ENCODE measurements at regions not wholly inside any gene's neighbourhood (a gene's known extent, or its start where the extent isn't known, plus 50 kb on each side); places are given as distances from the start of the nearest gene placed in this dataset.

DNA sequence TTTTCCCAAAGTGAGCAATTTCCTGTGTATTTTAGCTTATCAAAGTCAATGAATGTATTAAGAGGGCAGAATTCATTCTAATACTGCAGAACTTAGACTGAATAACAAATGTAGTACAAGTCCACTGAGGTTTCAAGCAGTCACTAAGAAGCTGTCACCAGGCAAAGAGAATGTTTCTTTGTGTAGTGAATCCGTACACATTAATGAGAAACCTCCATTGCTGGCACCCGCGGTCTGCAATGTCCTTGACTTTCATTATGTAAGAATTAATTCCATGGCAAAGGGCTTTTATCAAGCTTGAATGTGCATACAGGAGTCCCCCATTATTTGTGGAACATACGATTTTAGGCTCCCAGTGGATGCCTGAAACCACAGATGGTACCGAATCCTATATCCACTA, 719.5 kb upstream of the TMPRSS15 start:
- TF ChIP-seq EGR1 (IDR thresholded peaks at IDR 0.05) (no peak), YY1 (IDR thresholded peaks at IDR 0.05; ENCODE audit: low read depth) (no peak), TAF1 (IDR thresholded peaks at IDR 0.05; ENCODE audit: low read depth) (no peak), FOXM1 (IDR thresholded peaks at IDR 0.05; ENCODE audit: borderline replicate concordance, low read depth) (no peak), RAD21 (IDR thresholded peaks at IDR 0.05; ENCODE audit: low read depth) (no peak), ZBTB7A (IDR thresholded peaks at IDR 0.05; ENCODE audit: low read depth) (no peak), EP300 (IDR thresholded peaks at IDR 0.05; ENCODE audit: borderline replicate concordance) (no peak), CEBPB (IDR thresholded peaks at IDR 0.05) (no peak), TCF12 (IDR thresholded peaks at IDR 0.05; ENCODE audit: low read depth) (no peak), NFIC (IDR thresholded peaks at IDR 0.05) (no peak)
- TF ChIP-seq, protein P1, sequence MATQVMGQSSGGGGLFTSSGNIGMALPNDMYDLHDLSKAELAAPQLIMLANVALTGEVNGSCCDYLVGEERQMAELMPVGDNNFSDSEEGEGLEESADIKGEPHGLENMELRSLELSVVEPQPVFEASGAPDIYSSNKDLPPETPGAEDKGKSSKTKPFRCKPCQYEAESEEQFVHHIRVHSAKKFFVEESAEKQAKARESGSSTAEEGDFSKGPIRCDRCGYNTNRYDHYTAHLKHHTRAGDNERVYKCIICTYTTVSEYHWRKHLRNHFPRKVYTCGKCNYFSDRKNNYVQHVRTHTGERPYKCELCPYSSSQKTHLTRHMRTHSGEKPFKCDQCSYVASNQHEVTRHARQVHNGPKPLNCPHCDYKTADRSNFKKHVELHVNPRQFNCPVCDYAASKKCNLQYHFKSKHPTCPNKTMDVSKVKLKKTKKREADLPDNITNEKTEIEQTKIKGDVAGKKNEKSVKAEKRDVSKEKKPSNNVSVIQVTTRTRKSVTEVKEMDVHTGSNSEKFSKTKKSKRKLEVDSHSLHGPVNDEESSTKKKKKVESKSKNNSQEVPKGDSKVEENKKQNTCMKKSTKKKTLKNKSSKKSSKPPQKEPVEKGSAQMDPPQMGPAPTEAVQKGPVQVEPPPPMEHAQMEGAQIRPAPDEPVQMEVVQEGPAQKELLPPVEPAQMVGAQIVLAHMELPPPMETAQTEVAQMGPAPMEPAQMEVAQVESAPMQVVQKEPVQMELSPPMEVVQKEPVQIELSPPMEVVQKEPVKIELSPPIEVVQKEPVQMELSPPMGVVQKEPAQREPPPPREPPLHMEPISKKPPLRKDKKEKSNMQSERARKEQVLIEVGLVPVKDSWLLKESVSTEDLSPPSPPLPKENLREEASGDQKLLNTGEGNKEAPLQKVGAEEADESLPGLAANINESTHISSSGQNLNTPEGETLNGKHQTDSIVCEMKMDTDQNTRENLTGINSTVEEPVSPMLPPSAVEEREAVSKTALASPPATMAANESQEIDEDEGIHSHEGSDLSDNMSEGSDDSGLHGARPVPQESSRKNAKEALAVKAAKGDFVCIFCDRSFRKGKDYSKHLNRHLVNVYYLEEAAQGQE (IDR thresholded peaks at IDR 0.05; ENCODE audit: low read depth): no peak
- TF ChIP-seq, protein P2, sequence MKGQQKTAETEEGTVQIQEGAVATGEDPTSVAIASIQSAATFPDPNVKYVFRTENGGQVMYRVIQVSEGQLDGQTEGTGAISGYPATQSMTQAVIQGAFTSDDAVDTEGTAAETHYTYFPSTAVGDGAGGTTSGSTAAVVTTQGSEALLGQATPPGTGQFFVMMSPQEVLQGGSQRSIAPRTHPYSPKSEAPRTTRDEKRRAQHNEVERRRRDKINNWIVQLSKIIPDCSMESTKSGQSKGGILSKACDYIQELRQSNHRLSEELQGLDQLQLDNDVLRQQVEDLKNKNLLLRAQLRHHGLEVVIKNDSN (IDR thresholded peaks at IDR 0.05): no peak
